GM21423 (cell line): ENCODE measurements at regions not wholly inside any gene's neighbourhood (a gene's known extent, or its start where the extent isn't known, plus 50 kb on each side); places are given as distances from the start of the nearest gene placed in this dataset.

Experiments
- ATAC-seq: cut with Tn5 transposase; IDR thresholded peaks from one replicate; pipeline ENCODE4 v1.9.1; 2021; ENCODE audit warnings: mild to moderate bottlenecking, moderate library complexity; ENCODE audit not compliant: unreplicated experiment

GRCh38 chr2:185145316-185146121, 547.2 kb downstream of the ZNF804A start:
- ATAC-seq, result no peak

- ATAC-seq, result no peak
Measured at GRCh38 chr2:185147361-185147760, 549.0 kb downstream of the ZNF804A start.

GRCh38 chr2:185152186-185152585, 553.9 kb downstream of the ZNF804A start:
- ATAC-seq, result no peak

GRCh38 chr2:185161701-185162100, 563.4 kb downstream of the ZNF804A start:
- no peak for ATAC-seq

- ATAC-seq, result no peak
Measured at GRCh38 chr2:185174353-185174752, 564.3 kb upstream of the FSIP2 start.

- ATAC-seq, result no peak
Measured at GRCh38 chr2:185179743-185180142, 558.9 kb upstream of the FSIP2 start.

- ATAC-seq, result no peak
Measured at GRCh38 chr2:185181901-185182300, 556.7 kb upstream of the FSIP2 start.

- ATAC-seq, result no peak
Measured at GRCh38 chr2:185185044-185185443, 553.6 kb upstream of the FSIP2 start.

- no peak for ATAC-seq
Measured at GRCh38 chr2:185187421-185187820, 551.2 kb upstream of the FSIP2 start.

- ATAC-seq, result no peak
Measured at GRCh38 chr2:185188656-185189055, 549.9 kb upstream of the FSIP2 start.

- no peak for ATAC-seq
Measured at GRCh38 chr2:185201063-185201462, 537.5 kb upstream of the FSIP2 start.

- ATAC-seq, result no peak
Measured at GRCh38 chr2:185202381-185202780, 536.2 kb upstream of the FSIP2 start.

GRCh38 chr2:185202945-185203528, 535.6 kb upstream of the FSIP2 start:
- ATAC-seq, result no peak

- ATAC-seq, result no peak
Measured at GRCh38 chr2:185208261-185208660, 530.3 kb upstream of the FSIP2 start.

GRCh38 chr2:185215497-185215896, 523.1 kb upstream of the FSIP2 start:
- no peak for ATAC-seq

GRCh38 chr2:185219981-185220380, 518.6 kb upstream of the FSIP2 start:
- no peak for ATAC-seq

- no peak for ATAC-seq
Measured at GRCh38 chr2:185222311-185222710, 516.3 kb upstream of the FSIP2 start.

- no peak for ATAC-seq
Measured at GRCh38 chr2:185227391-185227790, 511.2 kb upstream of the FSIP2 start.

GRCh38 chr2:185239491-185239890, 499.1 kb upstream of the FSIP2 start:
- no peak for ATAC-seq

- ATAC-seq, result no peak
Measured at GRCh38 chr2:185240796-185241195, 497.8 kb upstream of the FSIP2 start.

- ATAC-seq, result no peak
Measured at GRCh38 chr2:185241556-185241955, 497.0 kb upstream of the FSIP2 start.

- ATAC-seq, result no peak
Measured at GRCh38 chr2:185242462-185242861, 496.1 kb upstream of the FSIP2 start.

- no peak for ATAC-seq
Measured at GRCh38 chr2:185245216-185245615, 493.4 kb upstream of the FSIP2 start.
